GM23338 (cell line): ENCODE measurements at regions not wholly inside any gene's neighbourhood (a gene's known extent, or its start where the extent isn't known, plus 50 kb on each side); places are given as distances from the start of the nearest gene placed in this dataset.

Experiments used
- ATAC-seq: fragments of 200-7000 bp; cut with Tn5 transposase; 3 replicates; pipeline ENCODE4 v1.9.1; 2020
- DNase-seq: peaks from one replicate; pipeline ENCODE4 v3.0.0-alpha.2; 2015; ENCODE audit warnings: low spot score
- H2AFZ ChIP-seq: fragments of 200-600 bp; sonication (generic); 2 replicates; pipeline ENCODE4 v1.8.0; 2016; ENCODE audit warnings: antibody characterized with exemption, mild to moderate bottlenecking, moderate library complexity
- H3F3A ChIP-seq: fragments of 200-600 bp; sonication (generic); replicated peaks from 2 replicates; pipeline ENCODE4 v1.8.0; 2017; ENCODE audit warnings: antibody characterized with exemption, mixed run types, low read depth
- H3K27ac ChIP-seq: fragments of 200-600 bp; sonication (generic); 2 replicates; pipeline ENCODE4 v1.6.1; 2016; ENCODE audit warnings: low read depth
- H3K27me3 ChIP-seq: fragments of 200-600 bp; sonication (generic); 2 replicates; pipeline ENCODE4 v1.8.0; 2016; ENCODE audit warnings: mild to moderate bottlenecking, mixed run types, moderate library complexity; ENCODE audit not compliant: insufficient read depth
- H3K36me3 ChIP-seq: fragments of 200-600 bp; sonication (generic); 2 replicates; pipeline ENCODE4 v1.8.0; 2016; ENCODE audit warnings: mild to moderate bottlenecking; ENCODE audit not compliant: insufficient read depth
- H3K4me1 ChIP-seq: fragments of 200-600 bp; sonication (generic); 2 replicates; pipeline ENCODE4 v1.8.0; 2016; ENCODE audit warnings: mild to moderate bottlenecking, moderate library complexity; ENCODE audit not compliant: insufficient read depth
- H3K4me2 ChIP-seq: fragments of 200-600 bp; sonication (generic); 2 replicates; pipeline ENCODE4 v1.7.1; 2017; ENCODE audit warnings: mixed run types
- H3K4me3 ChIP-seq: fragments of 200-600 bp; sonication (generic); 2 replicates; pipeline ENCODE4 v1.6.1; 2016; ENCODE audit warnings: mixed run types
- H3K79me2 ChIP-seq: fragments of 200-600 bp; sonication (generic); replicated peaks from 2 replicates; pipeline ENCODE4 v1.8.0; 2017; ENCODE audit warnings: mild to moderate bottlenecking; ENCODE audit not compliant: insufficient read depth
- H3K9me2 ChIP-seq: fragments of 200-600 bp; sonication (generic); 2 replicates; pipeline ENCODE4 v1.8.0; 2017; ENCODE audit not compliant: insufficient read depth
- H4K20me1 ChIP-seq: fragments of 200-600 bp; sonication (generic); replicated peaks from 2 replicates; pipeline ENCODE4 v1.8.0; 2017; ENCODE audit warnings: mild to moderate bottlenecking; ENCODE audit not compliant: insufficient read depth
- H3K27ac Mint-ChIP-seq: 2 replicates; pipeline ENCODE4 v1.8.0; 2020; ENCODE audit warnings: inconsistent platforms, mild to moderate bottlenecking, moderate library complexity, mixed read lengths
- H3K27me3 Mint-ChIP-seq: 3 replicates; pipeline ENCODE4 v1.8.0; 2022; ENCODE audit warnings: low read depth, mild to moderate bottlenecking, moderate library complexity, mixed read lengths, inconsistent platforms; ENCODE audit not compliant: insufficient read depth, poor library complexity
- H3K36me3 Mint-ChIP-seq: 3 replicates; pipeline ENCODE4 v1.8.0; 2021; ENCODE audit warnings: low read depth, mild to moderate bottlenecking, inconsistent platforms, moderate library complexity, mixed read lengths
- H3K4me1 Mint-ChIP-seq: 3 replicates; pipeline ENCODE4 v1.8.0; 2020; ENCODE audit warnings: mild to moderate bottlenecking, inconsistent platforms, mixed read lengths
- H3K4me3 Mint-ChIP-seq: 3 replicates; pipeline ENCODE4 v1.8.0; 2021; ENCODE audit warnings: moderate library complexity, mild to moderate bottlenecking, inconsistent platforms, mixed read lengths
- H3K9me3 Mint-ChIP-seq: 3 replicates; pipeline ENCODE4 v1.8.0; 2020; ENCODE audit warnings: moderate library complexity, mild to moderate bottlenecking, inconsistent platforms, mixed read lengths
- CREB1 ChIP-seq: fragments of 250-450 bp; sonication (Bioruptor Pico); IDR thresholded peaks from 2 replicates; pipeline ENCODE4 v1.5.0; 2020; ENCODE audit warnings: low read depth, mild to moderate bottlenecking, moderate library complexity
- EZH2 ChIP-seq: fragments of 200-600 bp; sonication (generic); IDR thresholded peaks from one replicate; pipeline ENCODE4 v1.8.0; 2017; ENCODE audit warnings: antibody characterized with exemption, mild to moderate bottlenecking, low read depth; ENCODE audit not compliant: unreplicated experiment
- EZH2phosphoT487 ChIP-seq: fragments of 200-600 bp; sonication (generic); IDR thresholded peaks from one replicate; pipeline ENCODE4 v1.8.1; 2018; ENCODE audit warnings: antibody characterized with exemption; ENCODE audit not compliant: unreplicated experiment
- JUNB ChIP-seq: IDR thresholded peaks from one replicate; pipeline ENCODE4 v1.6.1; 2016; ENCODE audit warnings: antibody characterized with exemption; ENCODE audit not compliant: unreplicated experiment
- NANOG ChIP-seq: IDR thresholded peaks from 2 replicates; pipeline ENCODE4 v1.6.1; 2016; ENCODE audit warnings: antibody characterized with exemption, borderline replicate concordance
- POLR2AphosphoS5 ChIP-seq: IDR thresholded peaks from 2 replicates; pipeline ENCODE4 v1.6.1; 2016; ENCODE audit warnings: antibody characterized with exemption, low read depth
- REST ChIP-seq: IDR thresholded peaks from one replicate; pipeline ENCODE4 v1.6.1; 2018; ENCODE audit warnings: antibody characterized with exemption; ENCODE audit not compliant: unreplicated experiment
- STAT1 ChIP-seq: IDR thresholded peaks from one replicate; pipeline ENCODE4 v1.6.1; 2016; ENCODE audit warnings: antibody characterized with exemption; ENCODE audit not compliant: unreplicated experiment
- ZNF114 ChIP-seq: fragments of 250-450 bp; sonication (Bioruptor Pico); IDR thresholded peaks from 2 replicates; pipeline ENCODE4 v1.5.0; 2020; ENCODE audit warnings: mild to moderate bottlenecking, moderate library complexity
- ZNF331 ChIP-seq: fragments of 250-450 bp; sonication (Bioruptor Pico); IDR thresholded peaks from 2 replicates; pipeline ENCODE4 v1.5.0; 2020; ENCODE audit warnings: low read depth, mild to moderate bottlenecking, moderate library complexity
- ZNF462 ChIP-seq: fragments of 250-450 bp; sonication (Bioruptor Pico); IDR thresholded peaks from 2 replicates; pipeline ENCODE4 v1.5.0; 2020; ENCODE audit warnings: mild to moderate bottlenecking, moderate library complexity
- TF ChIP-seq, protein P1 (sequence below): IDR thresholded peaks from 2 replicates; pipeline ENCODE4 v1.6.1; 2016; ENCODE audit warnings: antibody characterized with exemption
- TF ChIP-seq, protein P2 (sequence below), 2 experiments: fragments of 200-600 bp in 1 of 2; sonication (generic) in 1 of 2; conservative IDR thresholded peaks; 2 replicates each; pipeline versions ENCODE4 v1.5.1 to v1.6.1; 2016 to 2017; ENCODE audit warnings: antibody characterized with exemption in 2 of 2, low read depth in 2 of 2, mild to moderate bottlenecking in 2 of 2, moderate library complexity in 1 of 2

DNA sequence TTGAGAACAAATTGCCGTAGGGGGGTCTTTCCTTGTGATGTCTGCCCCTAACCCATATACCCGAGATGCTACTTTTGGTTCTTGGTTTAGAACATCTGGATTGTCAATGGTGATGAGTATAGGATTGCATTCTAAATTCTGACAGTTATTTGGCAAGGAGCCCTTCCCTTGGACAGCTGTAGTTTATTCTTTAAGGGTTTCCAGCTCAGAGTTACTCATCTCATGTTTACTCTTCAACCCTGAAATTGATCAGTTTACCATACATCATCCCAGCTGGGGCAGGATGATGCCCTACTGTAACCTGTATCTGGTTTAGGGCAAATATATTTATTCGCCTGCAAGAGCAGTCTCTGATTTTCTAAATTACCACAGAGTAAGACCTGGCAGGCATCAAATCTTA is 85.7 kb upstream of the XCR1 start:
- no peaks in the 10 kb centered on the region for H3K36me3 ChIP-seq
- Mint-ChIP-seq H3K27ac (no peak overlapping the region), H3K27me3 (no peaks in the 10 kb centered on the region), H3K36me3 (peaks cover 7% of the 10 kb centered on the region; the same call in 1 of the 3 replicates), H3K9me3 (peaks cover 5% of the 10 kb centered on the region; the same call in 2 of the 3 replicates), H3K4me1 (peaks cover 21% of the 10 kb centered on the region), H3K4me3 (no peak overlapping the region)
- peaks cover 9% of the 10 kb centered on the region; the same call in 1 of the 2 replicates for H3K9me2 ChIP-seq
- no peaks in the 10 kb centered on the region for H3F3A ChIP-seq
- ATAC-seq (no peak), DNase-seq (no peak)
- H3K27ac ChIP-seq: no peak overlapping the region
- H3K4me1 ChIP-seq: peaks cover 2% of the 10 kb centered on the region
- H3K27me3 ChIP-seq: no peaks in the 10 kb centered on the region
- no peaks in the 10 kb centered on the region for H4K20me1 ChIP-seq
- no peak for TF ChIP-seq REST
- no peak for TF ChIP-seq ZNF462 (CRISPR knock-in tag)
- no peak for TF ChIP-seq CREB1 (CRISPR knock-in tag)
- no peak for TF ChIP-seq EZH2phosphoT487
- TF ChIP-seq, protein P1, sequence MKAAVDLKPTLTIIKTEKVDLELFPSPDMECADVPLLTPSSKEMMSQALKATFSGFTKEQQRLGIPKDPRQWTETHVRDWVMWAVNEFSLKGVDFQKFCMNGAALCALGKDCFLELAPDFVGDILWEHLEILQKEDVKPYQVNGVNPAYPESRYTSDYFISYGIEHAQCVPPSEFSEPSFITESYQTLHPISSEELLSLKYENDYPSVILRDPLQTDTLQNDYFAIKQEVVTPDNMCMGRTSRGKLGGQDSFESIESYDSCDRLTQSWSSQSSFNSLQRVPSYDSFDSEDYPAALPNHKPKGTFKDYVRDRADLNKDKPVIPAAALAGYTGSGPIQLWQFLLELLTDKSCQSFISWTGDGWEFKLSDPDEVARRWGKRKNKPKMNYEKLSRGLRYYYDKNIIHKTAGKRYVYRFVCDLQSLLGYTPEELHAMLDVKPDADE: no peak
- TF ChIP-seq, protein P2, sequence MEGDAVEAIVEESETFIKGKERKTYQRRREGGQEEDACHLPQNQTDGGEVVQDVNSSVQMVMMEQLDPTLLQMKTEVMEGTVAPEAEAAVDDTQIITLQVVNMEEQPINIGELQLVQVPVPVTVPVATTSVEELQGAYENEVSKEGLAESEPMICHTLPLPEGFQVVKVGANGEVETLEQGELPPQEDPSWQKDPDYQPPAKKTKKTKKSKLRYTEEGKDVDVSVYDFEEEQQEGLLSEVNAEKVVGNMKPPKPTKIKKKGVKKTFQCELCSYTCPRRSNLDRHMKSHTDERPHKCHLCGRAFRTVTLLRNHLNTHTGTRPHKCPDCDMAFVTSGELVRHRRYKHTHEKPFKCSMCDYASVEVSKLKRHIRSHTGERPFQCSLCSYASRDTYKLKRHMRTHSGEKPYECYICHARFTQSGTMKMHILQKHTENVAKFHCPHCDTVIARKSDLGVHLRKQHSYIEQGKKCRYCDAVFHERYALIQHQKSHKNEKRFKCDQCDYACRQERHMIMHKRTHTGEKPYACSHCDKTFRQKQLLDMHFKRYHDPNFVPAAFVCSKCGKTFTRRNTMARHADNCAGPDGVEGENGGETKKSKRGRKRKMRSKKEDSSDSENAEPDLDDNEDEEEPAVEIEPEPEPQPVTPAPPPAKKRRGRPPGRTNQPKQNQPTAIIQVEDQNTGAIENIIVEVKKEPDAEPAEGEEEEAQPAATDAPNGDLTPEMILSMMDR (conservative IDR thresholded peaks at IDR 0.05; ENCODE audit: low read depth in 2 of 2): no peak
- TF ChIP-seq STAT1: no peak
- no peak for TF ChIP-seq ZNF114 (CRISPR knock-in tag)
- TF ChIP-seq POLR2AphosphoS5: no peak
- TF ChIP-seq ZNF331 (CRISPR knock-in tag): no peak
- no peak for TF ChIP-seq EZH2
- TF ChIP-seq JUNB: no peak
- TF ChIP-seq NANOG: no peak
- no peak overlapping the region for H3K4me2 ChIP-seq
- H3K4me3 ChIP-seq: no peak overlapping the region
- no peak overlapping the region for H2AFZ ChIP-seq
- no peaks in the 10 kb centered on the region for H3K79me2 ChIP-seq
